ENCODE measurements at regions not wholly inside any gene's neighbourhood (a gene's known extent, or its start where the extent isn't known, plus 50 kb on each side); places are given as distances from the start of the nearest gene placed in this dataset.

- no peak for TF ChIP-seq CTCF (IDR thresholded peaks at IDR 0.05; ENCODE audit: unreplicated experiment)
- no TSS peak for BruUV-seq (replicated peaks)
- Mint-ChIP-seq H3K27me3 (ENCODE audit: unreplicated experiment) (no peaks in the 10 kb centered on the region), H3K36me3 (ENCODE audit: insufficient read depth, unreplicated experiment) (no peaks in the 10 kb centered on the region), H3K9me3 (ENCODE audit: low read depth, unreplicated experiment) (no peaks in the 10 kb centered on the region), H3K4me3 (ENCODE audit: low read depth, unreplicated experiment) (no peak overlapping the region), H3K27ac (ENCODE audit: unreplicated experiment) (no peak overlapping the region), H3K4me1 (ENCODE audit: low read depth, unreplicated experiment) (no peaks in the 10 kb centered on the region)
- CTCF ChIA-PET, result no interaction called here
- intact Hi-C loops (cut with micrococcal nuclease; ENCODE audit: unreplicated experiment), result no loop called here
- DNase-seq, result no peak
Measured at GRCh38 chr4:189822326-189822725, 118.3 kb upstream of the FRG1 start.

DNA sequence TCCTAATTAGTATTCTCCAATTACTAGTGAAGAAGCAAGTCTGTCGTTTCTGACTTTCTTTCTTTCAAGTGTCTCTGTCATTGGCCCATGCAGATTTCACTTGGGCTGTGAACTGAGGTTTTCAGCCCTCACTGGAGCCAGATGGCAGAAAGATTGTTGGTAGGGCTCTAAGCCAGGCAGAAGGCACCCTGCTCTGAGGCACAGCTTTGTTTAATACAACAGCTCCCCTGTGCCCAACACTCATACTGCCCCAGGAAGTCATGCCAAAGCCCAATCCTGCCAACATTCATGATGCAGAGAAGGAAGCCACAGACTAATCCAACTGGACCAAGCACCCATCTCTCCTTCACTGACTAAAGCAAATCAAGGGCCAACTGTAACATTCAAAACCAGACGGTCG, 117.1 kb upstream of the FRG1 start:
- Mint-ChIP-seq H3K4me3 (ENCODE audit: low read depth, unreplicated experiment) (no peak overlapping the region), H3K36me3 (ENCODE audit: insufficient read depth, unreplicated experiment) (no peaks in the 10 kb centered on the region), H3K27me3 (ENCODE audit: unreplicated experiment) (no peaks in the 10 kb centered on the region), H3K9me3 (ENCODE audit: low read depth, unreplicated experiment) (peaks cover under 1% of the 10 kb centered on the region), H3K4me1 (ENCODE audit: low read depth, unreplicated experiment) (no peaks in the 10 kb centered on the region), H3K27ac (ENCODE audit: unreplicated experiment) (no peak overlapping the region)
- BruUV-seq (replicated peaks), result no TSS peak
- intact Hi-C loops (cut with micrococcal nuclease; ENCODE audit: unreplicated experiment), result no loop called here
- TF ChIP-seq CTCF (IDR thresholded peaks at IDR 0.05; ENCODE audit: unreplicated experiment), result no peak
- CTCF ChIA-PET, result no interaction called here
- DNase-seq, result no peak

DNA sequence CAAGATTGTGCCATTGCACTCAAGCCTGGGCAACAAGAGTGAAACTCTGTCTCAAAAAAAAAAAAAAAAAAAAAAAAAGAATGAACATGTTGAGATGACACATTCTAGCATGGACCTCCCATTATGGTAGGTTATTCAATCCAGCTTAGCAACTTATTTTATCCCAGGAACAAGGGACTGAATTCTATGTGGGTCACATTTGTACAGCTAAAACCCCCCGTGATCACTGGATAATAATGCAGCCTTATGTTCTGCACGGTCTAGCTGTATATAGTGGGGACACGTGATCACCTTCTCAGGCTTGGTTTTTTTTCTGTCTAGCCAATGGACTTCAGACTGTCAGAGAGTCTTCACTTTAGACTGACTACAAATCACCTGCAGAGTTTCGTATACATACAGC, 115.2 kb upstream of the FRG1 start:
- no peaks in the 10 kb centered on the region for H3K36me3 Mint-ChIP-seq (ENCODE audit: insufficient read depth, unreplicated experiment)
- no peak overlapping the region for H3K27ac Mint-ChIP-seq (ENCODE audit: unreplicated experiment)
- TF ChIP-seq CTCF (IDR thresholded peaks at IDR 0.05; ENCODE audit: unreplicated experiment), result no peak
- CTCF ChIA-PET, result no interaction called here
- no peak overlapping the region for H3K4me3 Mint-ChIP-seq (ENCODE audit: low read depth, unreplicated experiment)
- intact Hi-C loops (cut with micrococcal nuclease; ENCODE audit: unreplicated experiment), result no loop called here
- BruUV-seq (replicated peaks), result no TSS peak
- no peaks in the 10 kb centered on the region for H3K27me3 Mint-ChIP-seq (ENCODE audit: unreplicated experiment)
- no peaks in the 10 kb centered on the region for H3K4me1 Mint-ChIP-seq (ENCODE audit: low read depth, unreplicated experiment)
- DNase-seq, result no peak
- peaks cover 5% of the 10 kb centered on the region for H3K9me3 Mint-ChIP-seq (ENCODE audit: low read depth, unreplicated experiment)

DNA sequence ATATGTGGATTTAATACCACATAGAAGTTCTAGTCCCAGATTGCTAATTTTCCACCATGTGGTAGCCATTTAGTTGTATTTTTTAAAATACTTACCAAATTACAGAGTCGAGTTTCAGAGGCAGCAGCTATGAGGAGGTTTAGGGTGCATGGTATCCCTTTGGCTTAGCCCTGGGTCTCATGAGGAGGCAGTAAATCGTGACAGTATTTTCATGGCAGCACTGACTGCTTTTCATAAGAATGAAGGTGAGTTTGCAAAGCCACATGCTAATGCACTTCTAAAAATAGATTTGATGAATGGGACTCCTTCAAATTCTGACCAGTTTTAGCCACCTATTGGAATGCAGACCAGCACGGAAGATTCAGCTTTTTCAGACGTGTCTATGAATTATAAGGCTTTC, 114.0 kb upstream of the FRG1 start:
- intact Hi-C loops (cut with micrococcal nuclease; ENCODE audit: unreplicated experiment), result no loop called here
- CTCF ChIA-PET, result no interaction called here
- Mint-ChIP-seq H3K36me3 (ENCODE audit: insufficient read depth, unreplicated experiment) (no peaks in the 10 kb centered on the region), H3K9me3 (ENCODE audit: low read depth, unreplicated experiment) (peaks cover 7% of the 10 kb centered on the region), H3K4me1 (ENCODE audit: low read depth, unreplicated experiment) (no peaks in the 10 kb centered on the region), H3K27ac (ENCODE audit: unreplicated experiment) (no peak overlapping the region), H3K27me3 (ENCODE audit: unreplicated experiment) (no peaks in the 10 kb centered on the region), H3K4me3 (ENCODE audit: low read depth, unreplicated experiment) (no peak overlapping the region)
- BruUV-seq (replicated peaks), result no TSS peak
- TF ChIP-seq CTCF (IDR thresholded peaks at IDR 0.05; ENCODE audit: unreplicated experiment), result no peak
- no peak for DNase-seq
